ENCODE measurements at regions not wholly inside any gene's neighbourhood (a gene's known extent, or its start where the extent isn't known, plus 50 kb on each side); places are given as distances from the start of the nearest gene placed in this dataset.

DNA sequence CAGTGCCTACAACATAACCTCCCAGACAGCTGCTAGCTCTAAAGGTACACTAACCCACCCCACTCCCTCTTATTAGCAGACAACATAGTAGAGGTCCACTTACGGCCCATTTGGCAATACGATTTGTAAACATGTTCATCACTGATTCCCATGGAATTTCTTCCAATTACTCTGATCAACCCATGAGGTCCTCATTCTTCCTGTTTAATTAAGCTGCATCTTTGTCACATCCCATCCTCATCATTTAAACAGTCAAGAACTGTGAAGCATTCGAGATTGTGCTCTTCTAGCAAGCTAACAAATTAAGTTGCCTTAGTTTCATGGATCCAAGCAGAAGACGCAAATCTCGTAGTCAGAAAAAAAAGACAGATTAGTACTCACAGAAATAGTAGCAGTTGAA is 622.2 kb upstream of the VSTM2A start:
- TF ChIP-seq, protein P1, sequence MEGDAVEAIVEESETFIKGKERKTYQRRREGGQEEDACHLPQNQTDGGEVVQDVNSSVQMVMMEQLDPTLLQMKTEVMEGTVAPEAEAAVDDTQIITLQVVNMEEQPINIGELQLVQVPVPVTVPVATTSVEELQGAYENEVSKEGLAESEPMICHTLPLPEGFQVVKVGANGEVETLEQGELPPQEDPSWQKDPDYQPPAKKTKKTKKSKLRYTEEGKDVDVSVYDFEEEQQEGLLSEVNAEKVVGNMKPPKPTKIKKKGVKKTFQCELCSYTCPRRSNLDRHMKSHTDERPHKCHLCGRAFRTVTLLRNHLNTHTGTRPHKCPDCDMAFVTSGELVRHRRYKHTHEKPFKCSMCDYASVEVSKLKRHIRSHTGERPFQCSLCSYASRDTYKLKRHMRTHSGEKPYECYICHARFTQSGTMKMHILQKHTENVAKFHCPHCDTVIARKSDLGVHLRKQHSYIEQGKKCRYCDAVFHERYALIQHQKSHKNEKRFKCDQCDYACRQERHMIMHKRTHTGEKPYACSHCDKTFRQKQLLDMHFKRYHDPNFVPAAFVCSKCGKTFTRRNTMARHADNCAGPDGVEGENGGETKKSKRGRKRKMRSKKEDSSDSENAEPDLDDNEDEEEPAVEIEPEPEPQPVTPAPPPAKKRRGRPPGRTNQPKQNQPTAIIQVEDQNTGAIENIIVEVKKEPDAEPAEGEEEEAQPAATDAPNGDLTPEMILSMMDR (IDR thresholded peaks at IDR 0.05), result no peak
- TF ChIP-seq POLR2A (IDR thresholded peaks at IDR 0.05), result no peak

Data from adrenal gland (tissue), 5 donors.